OCI-LY3 (cell line): ENCODE measurements at regions not wholly inside any gene's neighbourhood (a gene's known extent, or its start where the extent isn't known, plus 50 kb on each side); places are given as distances from the start of the nearest gene placed in this dataset.

ENCODE experiments used
- CTCF ChIP-seq: fragments of 200-600, 300-600 bp; sonication (generic); IDR thresholded peaks from 2 replicates; pipeline ENCODE4 v1.5.1; 2014; ENCODE audit warnings: antibody characterized with exemption, low read length, low read depth
- EZH2phosphoT487 ChIP-seq: fragments of 200-600 bp; shearing (Covaris generic); IDR thresholded peaks from 2 replicates; pipeline ENCODE4 v1.6.1; 2018; ENCODE audit warnings: antibody characterized with exemption, mixed run types, low read depth

- TF ChIP-seq CTCF: no peak
- TF ChIP-seq EZH2phosphoT487: no peak
These were observed 617.1 kb downstream of the EPM2A start for GRCh38 chr6:145118224-145118623.
